COLO668 (cell line): ENCODE measurements at regions not wholly inside any gene's neighbourhood (a gene's known extent, or its start where the extent isn't known, plus 50 kb on each side); places are given as distances from the start of the nearest gene placed in this dataset.

ENCODE experiments used
- DNase-seq: peaks from one replicate; lab custom pipeline; 2025; ENCODE audit not compliant: unreplicated experiment; lab: John Stamatoyannopoulos, UW

GRCh38 chr18:45556222-45556621, 59.1 kb upstream of the SLC14A2 start:
- DNase-seq, result no peak

- DNase-seq, result no peak
Observed at GRCh38 chr18:45557287-45557686, 58.0 kb upstream of the SLC14A2 start.

- DNase-seq, result no peak
Observed at GRCh38 chr18:45557779-45558178, 57.5 kb upstream of the SLC14A2 start.

GRCh38 chr18:45559258-45559657, 56.0 kb upstream of the SLC14A2 start:
- no peak for DNase-seq

GRCh38 chr18:45560870-45561269, 54.4 kb upstream of the SLC14A2 start:
- no peak for DNase-seq

GRCh38 chr18:45562567-45563479, 52.5 kb upstream of the SLC14A2 start:
- DNase-seq, result no peak

- no peak for DNase-seq
Observed at GRCh38 chr18:45565280-45565970, 49.9 kb upstream of the SLC14A2 start.
